IPS DF 6.9 (cell line): ENCODE measurements at regions not wholly inside any gene's neighbourhood (a gene's known extent, or its start where the extent isn't known, plus 50 kb on each side); places are given as distances from the start of the nearest gene placed in this dataset.

Experiments used
- DNase-seq: peaks from one replicate; pipeline ENCODE4 v3.0.0-alpha.2; 2013; ENCODE audit warnings: low read depth, low spot score
- H3K27ac ChIP-seq: one replicate; pipeline ENCODE4 v1.5.1; 2013; ENCODE audit warnings: low read length, control low read depth
- H3K27me3 ChIP-seq: 2 replicates; pipeline ENCODE4 v1.6.1; 2013; ENCODE audit warnings: mild to moderate bottlenecking, low read length; ENCODE audit not compliant: control insufficient read depth, insufficient read depth
- H3K36me3 ChIP-seq: 2 replicates; pipeline ENCODE4 v1.6.1; 2013; ENCODE audit warnings: low read length; ENCODE audit not compliant: control insufficient read depth, insufficient read depth
- H3K4me1 ChIP-seq: 2 replicates; pipeline ENCODE4 v1.6.1; 2013; ENCODE audit warnings: low read length; ENCODE audit not compliant: control insufficient read depth, insufficient read depth
- H3K4me3 ChIP-seq: 2 replicates; pipeline ENCODE4 v1.5.1; 2013; ENCODE audit warnings: mild to moderate bottlenecking, low read length
- H3K9me3 ChIP-seq: 2 replicates; pipeline ENCODE4 v1.6.1; 2013; ENCODE audit warnings: low read length, inconsistent platforms; ENCODE audit not compliant: control insufficient read depth, insufficient read depth
- WGBS: extraction: QIAGEN DNeasy Blood & Tissue Kit; methylation state at CpG from one replicate; pipeline ENCODE4 v1.1.7; 2013; ENCODE audit warnings: mixed read lengths, missing lambda C conversion rate; ENCODE audit not compliant: insufficient read length, insufficient coverage; 5-methylcytosine and 5-hydroxymethylcytosine counted together

GRCh38 chr1:82299056-82299455 lies 498.3 kb downstream of the ADGRL2 start:
- DNase-seq: no peak
- H3K9me3 ChIP-seq: no peaks in the 10 kb centered on the region
- no peak overlapping the region for H3K4me3 ChIP-seq
- H3K27me3 ChIP-seq: no peaks in the 10 kb centered on the region
- WGBS: no CpG with 5 or more reads among the region's 4 CpGs
- H3K36me3 ChIP-seq: no peaks in the 10 kb centered on the region
- no peaks in the 10 kb centered on the region for H3K4me1 ChIP-seq
- no peak overlapping the region for H3K27ac ChIP-seq

GRCh38 chr1:82297139-82297896 lies 496.6 kb downstream of the ADGRL2 start:
- no peaks in the 10 kb centered on the region for H3K27me3 ChIP-seq
- H3K36me3 ChIP-seq: no peaks in the 10 kb centered on the region
- DNase-seq: no peak
- H3K27ac ChIP-seq: no peak overlapping the region
- H3K4me1 ChIP-seq: no peaks in the 10 kb centered on the region
- H3K9me3 ChIP-seq: no peaks in the 10 kb centered on the region
- no peak overlapping the region for H3K4me3 ChIP-seq
- WGBS: no CpG with 5 or more reads among the region's 9 CpGs

- DNase-seq: no peak
- H3K9me3 ChIP-seq: no peaks in the 10 kb centered on the region
- H3K4me1 ChIP-seq: no peaks in the 10 kb centered on the region
- no peak overlapping the region for H3K27ac ChIP-seq
- H3K36me3 ChIP-seq: no peaks in the 10 kb centered on the region
- WGBS: no CpG with 5 or more reads among the region's 3 CpGs
- H3K27me3 ChIP-seq: no peaks in the 10 kb centered on the region
- no peak overlapping the region for H3K4me3 ChIP-seq
Observed at GRCh38 chr1:82287556-82287955, 486.8 kb downstream of the ADGRL2 start.

GRCh38 chr1:82284213-82284612 lies 483.5 kb downstream of the ADGRL2 start:
- H3K36me3 ChIP-seq: no peaks in the 10 kb centered on the region
- no peaks in the 10 kb centered on the region for H3K27me3 ChIP-seq
- WGBS: no CpG with 5 or more reads among the region's 1 CpG
- no peak overlapping the region for H3K27ac ChIP-seq
- H3K9me3 ChIP-seq: no peaks in the 10 kb centered on the region
- no peak for DNase-seq
- H3K4me1 ChIP-seq: no peaks in the 10 kb centered on the region
- no peak overlapping the region for H3K4me3 ChIP-seq

- Histone ChIP-seq H3K4me3 (no peak overlapping the region), H3K4me1 (no peaks in the 10 kb centered on the region), H3K27ac (no peak overlapping the region), H3K9me3 (no peaks in the 10 kb centered on the region), H3K27me3 (no peaks in the 10 kb centered on the region), H3K36me3 (no peaks in the 10 kb centered on the region)
- DNase-seq: no peak
- WGBS: no CpG with 5 or more reads among the region's 6 CpGs
Observed at GRCh38 chr1:82279241-82279640, 478.5 kb downstream of the ADGRL2 start.

- H3K27ac ChIP-seq: no peak overlapping the region
- H3K27me3 ChIP-seq: no peaks in the 10 kb centered on the region
- no peaks in the 10 kb centered on the region for H3K9me3 ChIP-seq
- no CpG with 5 or more reads among the region's 2 CpGs for WGBS
- no peaks in the 10 kb centered on the region for H3K4me1 ChIP-seq
- no peak overlapping the region for H3K4me3 ChIP-seq
- no peaks in the 10 kb centered on the region for H3K36me3 ChIP-seq
- DNase-seq: no peak
Observed at GRCh38 chr1:82273816-82274215, 473.1 kb downstream of the ADGRL2 start.

GRCh38 chr1:82269431-82269830 lies 468.7 kb downstream of the ADGRL2 start:
- no peak overlapping the region for H3K27ac ChIP-seq
- H3K9me3 ChIP-seq: no peaks in the 10 kb centered on the region
- no CpG with 5 or more reads among the region's 5 CpGs for WGBS
- H3K4me3 ChIP-seq: no peak overlapping the region
- H3K4me1 ChIP-seq: no peaks in the 10 kb centered on the region
- no peak for DNase-seq
- no peaks in the 10 kb centered on the region for H3K36me3 ChIP-seq
- H3K27me3 ChIP-seq: no peaks in the 10 kb centered on the region

- no peaks in the 10 kb centered on the region for H3K27me3 ChIP-seq
- H3K4me3 ChIP-seq: no peak overlapping the region
- H3K36me3 ChIP-seq: no peaks in the 10 kb centered on the region
- DNase-seq: no peak
- no peak overlapping the region for H3K27ac ChIP-seq
- WGBS: no CpG with 5 or more reads among the region's 1 CpG
- H3K4me1 ChIP-seq: no peaks in the 10 kb centered on the region
- no peaks in the 10 kb centered on the region for H3K9me3 ChIP-seq
Observed at GRCh38 chr1:82268826-82269225, 468.1 kb downstream of the ADGRL2 start.

- DNase-seq: no peak
- Histone ChIP-seq H3K36me3 (no peaks in the 10 kb centered on the region), H3K27ac (no peak overlapping the region), H3K9me3 (no peaks in the 10 kb centered on the region), H3K27me3 (no peaks in the 10 kb centered on the region), H3K4me1 (no peaks in the 10 kb centered on the region), H3K4me3 (no peak overlapping the region)
- WGBS: no CpG with 5 or more reads among the region's 1 CpG
Observed at GRCh38 chr1:82266351-82266750, 465.6 kb downstream of the ADGRL2 start.

GRCh38 chr1:82265436-82265835 lies 464.7 kb downstream of the ADGRL2 start:
- Histone ChIP-seq H3K4me3 (no peak overlapping the region), H3K27ac (no peak overlapping the region), H3K36me3 (no peaks in the 10 kb centered on the region), H3K4me1 (no peaks in the 10 kb centered on the region), H3K27me3 (no peaks in the 10 kb centered on the region), H3K9me3 (no peaks in the 10 kb centered on the region)
- no CpG with 5 or more reads among the region's 5 CpGs for WGBS
- no peak for DNase-seq

- DNase-seq: no peak
- no peaks in the 10 kb centered on the region for H3K4me1 ChIP-seq
- H3K27ac ChIP-seq: no peak overlapping the region
- H3K4me3 ChIP-seq: no peak overlapping the region
- no peaks in the 10 kb centered on the region for H3K9me3 ChIP-seq
- no peaks in the 10 kb centered on the region for H3K36me3 ChIP-seq
- WGBS: no CpG with 5 or more reads among the region's 3 CpGs
- no peaks in the 10 kb centered on the region for H3K27me3 ChIP-seq
Observed at GRCh38 chr1:82264802-82265201, 464.1 kb downstream of the ADGRL2 start.
